ENCODE measurements at regions not wholly inside any gene's neighbourhood (a gene's known extent, or its start where the extent isn't known, plus 50 kb on each side); places are given as distances from the start of the nearest gene placed in this dataset.

- TF ChIP-seq GTF3C2 (IDR thresholded peaks at IDR 0.05; ENCODE audit: borderline replicate concordance, extremely low read depth, insufficient read length) (no peak), RBM34 (IDR thresholded peaks at IDR 0.05; ENCODE audit: borderline replicate concordance, insufficient read depth, low read length) (no peak), MEF2D (tag; conservative IDR thresholded peaks at IDR 0.05; ENCODE audit: low read depth) (no peak), KAT8 (IDR thresholded peaks at IDR 0.05; ENCODE audit: low read depth) (no peak), CBX3 (IDR thresholded peaks at IDR 0.05; ENCODE audit: borderline replicate concordance in 1 of 2, low read length in 2 of 2) (no peak), SETDB1 (IDR thresholded peaks at IDR 0.05; ENCODE audit: low read length) (no peak), ELK1 (CRISPR knock-in tag; IDR thresholded peaks at IDR 0.05) (no peak)
Observed at GRCh38 chr18:61643884-61644647, 248.7 kb downstream of the RNF152 start (continued).

Data from K562 (cell line).